Stromal cell of bone marrow (primary cell): ENCODE measurements at regions not wholly inside any gene's neighbourhood (a gene's known extent, or its start where the extent isn't known, plus 50 kb on each side); places are given as distances from the start of the nearest gene placed in this dataset.
A peak's percentile ranks its signal among the peaks of the same experiment; 100 is the strongest.

ENCODE experiments used
- DNase-seq: peaks from one replicate; pipeline ENCODE4 v3.0.0-alpha.2; 2012; ENCODE audit warnings: low read depth

GRCh38 chr5:143870362-143870761, 58.4 kb downstream of the HMHB1 start:
- no peak for DNase-seq

GRCh38 chr5:143870871-143871632, 59.1 kb downstream of the HMHB1 start:
- DNase-seq: no peak

DNA sequence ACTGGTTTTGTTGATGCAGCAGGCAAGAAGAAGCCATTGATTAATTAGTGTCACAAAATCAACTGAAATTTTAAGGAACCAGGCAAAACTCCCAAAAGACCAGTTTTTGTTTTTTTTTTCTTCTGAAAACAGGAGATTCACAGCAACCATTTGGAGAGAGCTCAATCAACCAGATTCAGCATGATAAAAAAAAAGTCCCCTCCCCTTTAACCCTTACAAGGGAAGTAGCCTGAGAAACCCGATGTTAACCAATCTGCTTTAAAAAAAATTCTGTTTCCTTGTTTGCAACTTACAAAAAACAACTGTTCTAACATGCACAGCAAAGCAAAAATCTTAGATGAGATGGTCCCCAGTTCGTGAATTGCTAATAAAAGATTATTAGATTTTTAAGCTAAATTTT, 59.7 kb downstream of the HMHB1 start:
- DNase-seq: no peak

DNA sequence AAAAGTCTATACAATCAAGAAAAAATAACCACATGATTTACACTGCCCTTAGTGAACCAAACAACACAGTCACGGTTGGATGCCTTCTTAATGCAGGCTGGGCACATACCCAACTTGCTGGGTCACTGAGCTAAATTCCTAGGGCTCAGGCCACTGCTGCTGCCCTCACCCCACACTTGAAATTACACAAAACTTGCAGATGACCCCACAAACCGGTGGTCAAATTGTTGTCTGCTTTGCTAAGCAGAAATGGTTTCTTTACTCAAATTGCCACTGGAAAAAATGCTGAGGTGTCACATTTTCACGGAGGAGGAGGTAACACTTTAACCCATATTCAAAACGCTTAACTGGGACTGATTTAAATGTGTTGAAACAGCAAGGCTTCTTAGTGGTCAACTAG, 62.4 kb downstream of the HMHB1 start:
- no peak for DNase-seq

DNA sequence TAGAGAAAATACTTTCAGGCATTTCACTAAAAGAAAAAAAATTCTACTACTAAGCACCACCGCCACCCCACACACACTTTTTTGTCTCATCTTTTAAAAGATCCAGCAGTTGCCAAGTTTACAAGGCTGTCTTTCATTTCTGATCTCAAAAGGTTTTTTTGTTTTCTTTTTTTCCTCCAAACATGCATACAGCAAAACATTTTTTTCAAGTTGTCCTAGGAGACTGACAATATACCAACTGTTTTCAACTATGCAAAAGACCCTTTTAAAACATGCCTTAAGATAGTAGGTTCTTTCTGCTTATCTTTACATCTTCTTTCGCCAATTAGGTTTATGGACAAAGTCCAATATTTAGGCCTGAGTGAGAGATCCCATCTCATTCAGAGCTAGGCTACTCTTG, 65.2 kb downstream of the HMHB1 start:
- DNase-seq: no peak

- DNase-seq: no peak
Observed at GRCh38 chr5:143878430-143878829, 66.5 kb downstream of the HMHB1 start.

DNA sequence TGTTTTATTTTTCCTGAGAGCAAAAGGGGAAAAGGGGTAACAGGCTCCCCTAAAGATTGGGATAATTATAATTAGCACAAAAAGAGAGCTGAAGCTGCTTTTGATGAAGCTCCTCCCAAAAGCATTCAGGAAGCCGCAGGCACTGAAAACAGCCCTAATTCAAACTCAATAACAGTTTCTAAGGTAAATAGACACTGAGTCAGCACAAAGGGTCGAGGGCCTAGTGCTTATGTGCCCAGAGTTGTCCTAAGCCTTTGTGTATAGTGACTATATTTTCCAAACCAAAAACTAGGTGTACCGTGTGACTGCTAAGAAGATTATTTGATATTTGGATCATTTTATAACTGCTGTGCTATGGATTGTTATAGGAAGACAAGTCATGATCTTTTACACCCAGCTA, 67.7 kb downstream of the HMHB1 start:
- no peak for DNase-seq

GRCh38 chr5:143880178-143880577, 68.2 kb downstream of the HMHB1 start:
- DNase-seq: no peak

- DNase-seq: no peak
Observed at GRCh38 chr5:143882520-143882919, 70.6 kb downstream of the HMHB1 start.

DNA sequence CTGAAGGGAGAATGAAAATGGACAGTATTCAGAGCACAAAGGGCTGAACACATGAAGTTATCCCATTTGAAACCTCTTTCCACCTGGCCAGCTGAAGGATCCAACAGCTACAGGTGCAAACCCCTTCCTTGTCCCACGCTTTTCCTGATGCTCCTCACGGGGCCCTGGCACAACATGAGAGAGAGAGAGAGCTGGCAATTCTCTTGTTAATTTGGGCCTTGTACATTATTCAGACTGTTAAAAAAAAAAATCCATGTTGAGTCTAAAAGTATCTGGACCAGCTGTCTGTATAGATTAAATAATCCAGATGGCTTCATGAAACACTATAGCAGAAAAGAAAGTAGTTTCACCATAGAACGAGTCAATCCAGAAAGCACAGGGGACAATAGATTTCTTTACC, 74.1 kb downstream of the HMHB1 start:
- no peak for DNase-seq

GRCh38 chr5:143886651-143887638, 75.0 kb downstream of the HMHB1 start:
- DNase-seq: peak; percentile 46

DNA sequence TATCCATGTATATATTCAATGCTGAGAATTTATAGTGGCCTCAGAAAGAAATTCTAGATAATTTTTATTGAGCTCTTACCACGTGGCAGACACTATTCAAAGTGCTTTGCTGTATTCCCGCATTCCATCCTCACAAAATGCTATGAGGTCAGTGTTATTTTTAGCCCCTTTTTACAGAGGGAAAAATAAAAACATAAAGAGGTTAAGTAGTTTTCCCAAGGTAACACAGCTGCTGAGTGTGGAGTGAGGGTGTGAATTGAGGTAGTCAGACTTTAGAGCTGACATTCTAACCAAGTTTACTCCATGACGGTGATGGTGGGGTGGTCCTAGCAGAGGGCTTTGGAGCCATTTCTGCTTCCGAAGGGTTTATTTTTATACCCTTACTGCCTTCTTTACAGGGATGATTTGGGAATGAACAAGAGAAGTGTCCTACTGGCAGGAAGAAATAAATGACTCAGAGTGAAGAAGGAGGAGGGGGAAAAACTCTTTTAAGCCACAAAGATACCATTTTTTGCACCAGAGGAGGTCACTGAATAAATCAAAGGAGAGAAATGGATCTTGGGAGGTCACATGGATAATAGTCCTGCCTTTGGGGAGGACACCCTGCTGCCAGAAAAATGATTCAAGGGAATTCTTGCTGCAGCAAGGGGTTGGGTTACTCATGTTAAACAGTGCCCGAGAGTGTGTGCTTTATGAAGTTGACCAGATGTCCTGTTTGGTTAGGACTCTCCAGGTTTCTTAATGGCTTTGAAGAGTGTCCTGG, 76.1 kb downstream of the HMHB1 start:
- peak; percentile 75 for DNase-seq

DNA sequence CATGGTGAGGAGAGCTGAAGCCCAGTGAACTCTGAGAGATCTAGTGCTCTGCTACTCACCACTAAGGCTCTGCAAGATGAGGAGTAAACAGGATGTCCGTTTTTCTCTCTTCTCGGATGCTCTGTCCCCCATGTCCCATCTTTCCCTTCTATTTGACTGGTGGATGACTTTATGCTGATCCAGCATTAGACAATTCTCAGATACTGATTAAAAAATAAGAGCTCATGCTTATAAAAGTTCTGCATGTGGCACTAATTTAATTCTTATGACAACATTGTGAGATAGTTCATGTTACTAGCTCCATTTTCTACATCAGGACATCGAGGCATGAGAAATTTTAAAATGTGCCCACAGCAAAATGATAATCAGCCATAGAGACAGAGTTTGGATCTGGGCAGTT, 77.0 kb downstream of the HMHB1 start:
- DNase-seq: no peak

DNA sequence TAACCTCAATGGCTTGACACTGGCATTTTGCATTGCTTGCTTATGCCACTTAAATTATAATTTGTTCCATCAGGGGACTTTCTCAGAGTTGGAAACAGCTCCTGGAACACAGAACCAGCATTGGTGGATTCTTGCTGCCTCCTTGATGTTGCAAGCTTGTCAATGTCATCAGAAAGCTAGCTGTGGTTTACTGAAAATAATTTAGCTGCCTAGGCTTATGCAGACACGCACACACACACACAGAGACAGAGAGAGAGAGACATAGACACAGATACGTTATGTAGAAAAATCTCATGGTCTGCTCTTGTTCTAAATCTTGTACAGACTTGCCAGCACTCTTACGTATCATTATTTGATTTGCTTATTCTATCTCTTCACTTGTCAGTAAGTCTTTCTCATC, 78.0 kb downstream of the HMHB1 start:
- DNase-seq: peak; percentile 70

DNA sequence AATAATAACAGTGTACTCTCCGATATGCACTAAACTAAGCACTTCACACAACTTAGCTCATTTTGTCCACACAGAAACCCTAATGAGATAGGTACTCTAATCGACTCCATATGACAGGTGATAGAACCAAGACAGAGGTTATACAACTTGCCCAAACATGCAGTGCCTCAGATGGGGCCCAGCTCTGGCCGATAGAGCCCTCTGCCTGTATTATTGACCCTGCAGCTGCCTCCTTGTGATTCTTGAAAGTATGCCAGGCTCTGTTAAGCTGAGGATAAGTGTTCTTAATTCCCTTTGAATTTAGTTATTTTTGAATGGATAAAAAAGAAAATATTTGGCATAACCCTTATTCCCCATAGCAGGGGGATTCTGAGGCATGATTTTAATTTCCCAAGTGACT, 78.5 kb downstream of the HMHB1 start:
- no peak for DNase-seq

DNA sequence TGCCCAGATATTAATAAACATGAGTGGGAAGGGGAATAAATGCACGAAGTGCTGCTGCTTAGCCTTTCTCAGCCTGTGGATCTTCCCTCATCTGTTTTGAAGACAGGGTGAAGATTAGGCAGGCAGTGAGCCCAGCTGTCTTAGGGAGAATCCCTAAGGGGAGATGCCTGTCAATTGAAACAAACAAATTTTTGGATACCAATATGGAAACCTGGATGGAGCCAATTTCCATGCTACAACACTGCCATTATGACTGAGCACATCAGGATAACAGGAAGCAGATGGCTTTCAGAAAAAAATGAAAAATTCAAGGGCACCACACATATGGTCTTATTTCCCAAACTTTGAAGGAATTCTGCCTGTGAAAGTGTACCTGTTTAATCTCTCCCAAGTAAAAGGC, 80.3 kb downstream of the HMHB1 start:
- DNase-seq: no peak

DNA sequence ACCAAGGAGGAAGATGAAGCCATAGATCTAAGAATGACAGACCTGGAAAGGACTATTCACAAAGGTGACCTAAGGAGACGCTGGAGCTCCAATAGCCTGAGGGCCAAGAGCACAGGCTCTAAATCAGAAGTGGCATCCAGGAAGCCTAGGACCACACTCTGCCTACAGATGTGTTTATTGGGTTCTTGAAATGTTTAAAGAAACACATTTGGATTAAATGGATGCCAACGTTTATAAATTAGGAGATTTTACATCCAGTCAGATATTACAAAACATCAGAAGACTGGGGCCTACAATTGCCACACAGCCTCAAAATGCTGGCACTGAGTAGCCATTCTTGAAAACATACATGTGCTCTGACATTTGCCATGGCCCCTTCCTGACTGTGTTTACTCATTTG, 80.9 kb downstream of the HMHB1 start:
- no peak for DNase-seq

DNA sequence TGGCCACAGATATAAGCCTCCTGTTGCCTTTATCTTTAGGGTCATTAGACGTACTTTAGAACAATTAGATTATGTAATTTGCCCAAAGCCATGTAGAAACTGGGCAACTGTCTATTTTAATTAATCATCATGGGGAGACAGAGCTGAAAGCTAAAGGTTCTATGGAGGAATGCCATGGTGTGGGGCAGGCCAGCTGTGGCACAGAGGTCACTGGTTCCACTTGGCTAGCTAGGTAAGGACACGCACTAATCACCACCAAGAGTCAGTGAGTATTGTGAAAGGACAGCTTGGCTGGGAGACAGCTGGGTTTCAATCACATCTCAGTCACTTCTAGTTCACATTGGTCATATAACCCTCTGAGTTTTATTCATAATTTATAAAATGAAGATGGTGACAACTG, 81.7 kb downstream of the HMHB1 start:
- no peak for DNase-seq

DNA sequence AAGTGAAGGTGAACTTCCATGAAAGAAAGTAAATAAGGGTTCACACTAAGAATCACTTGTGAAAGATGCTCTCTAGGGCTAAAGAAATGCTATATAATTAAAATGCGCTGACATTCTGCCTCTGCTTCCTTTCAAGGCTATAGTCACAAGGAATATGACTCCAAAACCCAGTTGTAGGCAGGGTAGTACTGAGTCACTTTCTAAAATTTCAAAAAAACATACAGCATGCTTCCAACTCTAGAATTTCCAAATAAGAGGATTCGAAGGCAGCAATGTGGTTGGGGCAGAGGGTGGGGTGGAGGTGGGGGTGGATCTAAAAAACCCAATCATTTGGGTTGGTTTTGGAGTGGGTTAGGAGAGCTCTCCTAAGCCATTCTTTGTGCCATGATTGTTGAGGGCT, 84.6 kb downstream of the HMHB1 start:
- peak; percentile 54 for DNase-seq

DNA sequence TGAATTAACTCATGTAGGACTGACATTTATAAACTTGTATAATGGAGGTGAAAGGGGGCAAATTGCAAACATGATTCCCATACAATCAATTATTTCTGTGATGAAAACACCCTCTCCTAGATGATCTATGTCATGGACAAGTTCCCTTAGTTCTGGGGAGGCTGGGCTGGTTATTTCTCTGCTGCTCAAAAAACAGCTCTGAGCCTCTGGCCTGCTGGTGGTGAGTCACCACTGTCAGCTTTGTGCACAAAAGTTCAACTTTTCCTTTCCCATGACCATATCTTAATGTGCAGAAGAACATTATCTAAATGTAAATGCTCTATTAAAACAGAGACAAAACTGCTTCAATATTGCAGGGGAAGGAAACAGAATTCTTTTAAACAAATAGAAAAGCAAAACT, 85.0 kb downstream of the HMHB1 start:
- no peak for DNase-seq

GRCh38 chr5:143898381-143898780, 86.4 kb downstream of the HMHB1 start:
- DNase-seq: no peak

DNA sequence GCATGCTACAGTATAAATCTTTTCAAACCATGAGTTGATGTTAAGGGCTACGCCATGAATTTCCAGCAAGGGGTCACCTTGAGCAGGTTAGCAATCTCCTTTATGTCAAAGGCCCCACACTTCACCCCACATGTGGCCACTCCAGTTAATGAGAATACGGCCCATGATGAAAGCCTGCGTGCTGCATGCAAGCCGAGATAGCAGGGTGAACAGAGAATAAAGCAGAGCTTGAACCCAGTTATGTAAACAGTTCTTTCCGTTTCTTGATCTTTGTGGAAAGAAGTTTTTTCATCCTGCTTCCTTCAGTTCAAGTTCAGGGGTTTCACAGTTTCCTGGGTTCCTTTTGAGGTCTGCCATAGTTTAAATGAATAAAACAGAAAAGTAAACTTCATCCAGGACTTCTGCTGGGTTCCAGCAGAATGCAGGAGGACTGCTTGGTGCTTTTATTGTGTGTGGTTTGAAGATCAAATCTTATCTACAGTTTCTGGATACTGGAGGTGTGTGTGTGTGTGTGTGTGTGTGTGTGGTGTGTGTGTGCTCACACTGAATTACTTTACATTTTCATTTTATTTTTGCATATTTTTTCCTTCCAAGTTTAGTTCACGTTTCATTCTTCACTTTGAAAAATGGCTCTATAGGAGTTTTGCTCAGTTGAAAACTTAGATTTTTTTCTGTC, 87.1 kb downstream of the HMHB1 start:
- no peak for DNase-seq
